ENCODE measurements at regions not wholly inside any gene's neighbourhood (a gene's known extent, or its start where the extent isn't known, plus 50 kb on each side); places are given as distances from the start of the nearest gene placed in this dataset.

DNA sequence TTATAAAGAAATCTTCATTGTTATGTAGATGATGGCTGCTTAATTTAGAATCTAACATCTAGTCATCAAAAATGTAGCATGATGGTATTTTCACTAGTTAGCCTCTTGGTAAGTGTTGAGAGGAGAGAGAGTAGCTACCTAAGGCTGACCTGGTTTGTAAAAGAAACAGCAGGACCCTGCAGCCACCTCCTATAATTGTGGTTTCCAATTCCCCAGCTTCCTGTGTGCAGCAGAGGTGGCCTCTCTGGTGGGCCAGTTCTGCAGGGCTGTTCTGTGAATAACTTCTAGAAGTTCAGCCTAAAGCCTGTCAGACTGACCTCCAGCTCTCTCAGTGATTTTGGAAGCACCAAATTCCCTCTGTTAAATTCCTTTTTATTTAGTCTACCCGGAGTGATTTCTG lies 246.4 kb upstream of the LRRC7 start:
- Histone ChIP-seq H3F3A (ENCODE audit: insufficient read depth, low read length, poor library complexity, severe bottlenecking) (no peaks in the 10 kb centered on the region), H4K20me1 (ENCODE audit: insufficient read depth) (no peaks in the 10 kb centered on the region), H3K9me2 (ENCODE audit: insufficient read depth, low read length) (no peaks in the 10 kb centered on the region), H3K4me3 (ENCODE audit: low read length) (no peak overlapping the region), H3K9me3 (ENCODE audit: low read length) (no peaks in the 10 kb centered on the region), H3K27ac (ENCODE audit: low read length) (no peak overlapping the region), H2AFZ (ENCODE audit: low read depth, low read length) (no peak overlapping the region), H3K27me3 (ENCODE audit: insufficient read depth, low read depth, low read length) (no peaks in the 10 kb centered on the region), H3K36me3 (ENCODE audit: insufficient read depth, low read length) (no peaks in the 10 kb centered on the region), H3K4me2 (ENCODE audit: low read length) (no peak overlapping the region), H3K79me2 (replicated peaks; ENCODE audit: insufficient read depth, low read length) (no peaks in the 10 kb centered on the region), H3K9ac (ENCODE audit: low read length) (no peak overlapping the region)
- TF ChIP-seq RAD21 (conservative IDR thresholded peaks at IDR 0.05) (no peak), EP300 (conservative IDR thresholded peaks at IDR 0.05; ENCODE audit: poor library complexity, severe bottlenecking) (no peak), REST (IDR thresholded peaks at IDR 0.05; ENCODE audit: borderline replicate concordance) (no peak), SMC3 (conservative IDR thresholded peaks at IDR 0.05; ENCODE audit: poor library complexity) (no peak), TAF1 (IDR thresholded peaks at IDR 0.05; ENCODE audit: low read depth) (no peak), MXI1 (conservative IDR thresholded peaks at IDR 0.05; ENCODE audit: poor library complexity, severe bottlenecking) (no peak), EZH2 (IDR thresholded peaks at IDR 0.05; ENCODE audit: borderline replicate concordance, insufficient read depth, low read length, poor library complexity, severe bottlenecking) (no peak), CTCF (IDR thresholded peaks at IDR 0.05; ENCODE audit: poor library complexity, severe bottlenecking) (no peak), POLR2AphosphoS5 (IDR thresholded peaks at IDR 0.05) (no peak)

GRCh38 chr1:69328186-69328585 lies 239.5 kb upstream of the LRRC7 start:
- H3K9ac ChIP-seq (ENCODE audit: low read length) = no peak overlapping the region
- no peaks in the 10 kb centered on the region for H3K9me2 ChIP-seq (ENCODE audit: insufficient read depth, low read length)
- no peaks in the 10 kb centered on the region for H3K79me2 ChIP-seq (replicated peaks; ENCODE audit: insufficient read depth, low read length)
- no peaks in the 10 kb centered on the region for H4K20me1 ChIP-seq (ENCODE audit: insufficient read depth)
- no peaks in the 10 kb centered on the region for H3K27me3 ChIP-seq (ENCODE audit: insufficient read depth, low read depth, low read length)
- TF ChIP-seq MXI1 (conservative IDR thresholded peaks at IDR 0.05; ENCODE audit: poor library complexity, severe bottlenecking) (no peak), REST (IDR thresholded peaks at IDR 0.05; ENCODE audit: borderline replicate concordance) (no peak), RAD21 (conservative IDR thresholded peaks at IDR 0.05) (no peak), CTCF (IDR thresholded peaks at IDR 0.05; ENCODE audit: poor library complexity, severe bottlenecking) (no peak), TAF1 (IDR thresholded peaks at IDR 0.05; ENCODE audit: low read depth) (no peak), POLR2AphosphoS5 (IDR thresholded peaks at IDR 0.05) (no peak), SMC3 (conservative IDR thresholded peaks at IDR 0.05; ENCODE audit: poor library complexity) (no peak), EZH2 (IDR thresholded peaks at IDR 0.05; ENCODE audit: borderline replicate concordance, insufficient read depth, low read length, poor library complexity, severe bottlenecking) (no peak), EP300 (conservative IDR thresholded peaks at IDR 0.05; ENCODE audit: poor library complexity, severe bottlenecking) (no peak)
- H3K4me3 ChIP-seq (ENCODE audit: low read length) = no peak overlapping the region
- no peaks in the 10 kb centered on the region for H3K36me3 ChIP-seq (ENCODE audit: insufficient read depth, low read length)
- H3K4me2 ChIP-seq (ENCODE audit: low read length) = no peak overlapping the region
- H3K9me3 ChIP-seq (ENCODE audit: low read length) = no peaks in the 10 kb centered on the region
- H2AFZ ChIP-seq (ENCODE audit: low read depth, low read length) = no peak overlapping the region
- H3K27ac ChIP-seq (ENCODE audit: low read length) = no peak overlapping the region
- H3F3A ChIP-seq (ENCODE audit: insufficient read depth, low read length, poor library complexity, severe bottlenecking) = no peaks in the 10 kb centered on the region
